GM12878 (cell line): ENCODE measurements at regions not wholly inside any gene's neighbourhood (a gene's known extent, or its start where the extent isn't known, plus 50 kb on each side); places are given as distances from the start of the nearest gene placed in this dataset.

Experiments
- CBFB ChIP-seq: IDR thresholded peaks from 2 replicates; pipeline ENCODE4 v1.6.1; 2016; ENCODE audit warnings: antibody characterized with exemption, low read depth
- EP300 ChIP-seq, 2 experiments: fragments of 150-350 bp in 1 of 2; IDR thresholded peaks; 2 replicates each; pipeline ENCODE4 v1.6.1; 2011 to 2012; ENCODE audit warnings: low read depth in 2 of 2, low read length in 2 of 2, borderline replicate concordance in 1 of 2, improper control_type of control experiment in 1 of 2, inconsistent platforms in 1 of 2; ENCODE audit not compliant: control insufficient read depth in 1 of 2
- KDM1A ChIP-seq: fragments of 200-600 bp; sonication (generic); IDR thresholded peaks from 2 replicates; pipeline ENCODE4 v1.6.1; 2016; ENCODE audit warnings: borderline replicate concordance
- MAX ChIP-seq: IDR thresholded peaks from 2 replicates; pipeline ENCODE4 v1.6.1; 2012; ENCODE audit warnings: low read depth, low read length, improper control_type of control experiment
- MEF2A ChIP-seq: IDR thresholded peaks from 2 replicates; pipeline ENCODE4 v1.6.1; 2011; ENCODE audit warnings: low read depth, mild to moderate bottlenecking, low read length, moderate library complexity; ENCODE audit not compliant: insufficient read depth
- MYC ChIP-seq: IDR thresholded peaks from 2 replicates; pipeline ENCODE4 v1.6.1; 2011; ENCODE audit warnings: mild to moderate bottlenecking, low read length, moderate library complexity, inconsistent platforms; ENCODE audit not compliant: insufficient read depth, insufficient replicate concordance, insufficient read length, severe bottlenecking
- NFIC ChIP-seq: IDR thresholded peaks from 2 replicates; pipeline ENCODE4 v1.6.1; 2012; ENCODE audit warnings: low read depth, mild to moderate bottlenecking, inconsistent platforms, low read length, moderate library complexity
- NFYA ChIP-seq: IDR thresholded peaks from 2 replicates; pipeline ENCODE4 v1.6.1; 2011; ENCODE audit warnings: low read depth, mild to moderate bottlenecking, low read length, improper control_type of control experiment, borderline replicate concordance
- POLR2AphosphoS5 ChIP-seq: IDR thresholded peaks from 2 replicates; pipeline ENCODE4 v1.6.1; 2011; ENCODE audit warnings: mild to moderate bottlenecking, low read length, inconsistent platforms
- SUZ12 ChIP-seq: fragments of 200-600 bp; sonication (generic); IDR thresholded peaks from one replicate; pipeline ENCODE4 v1.6.1; 2018; ENCODE audit warnings: antibody characterized with exemption, mild to moderate bottlenecking; ENCODE audit not compliant: unreplicated experiment
- ZBTB4 ChIP-seq: fragments of 450-650 bp; formaldehyde crosslinking; IDR thresholded peaks from 2 replicates; pipeline ENCODE4 v1.4.0; 2022; ENCODE audit warnings: mild to moderate bottlenecking, moderate library complexity
- ZNF687 ChIP-seq: fragments of 450-650 bp; IDR thresholded peaks from 2 replicates; pipeline ENCODE4 v1.6.1; 2017; ENCODE audit warnings: mild to moderate bottlenecking, moderate library complexity

DNA sequence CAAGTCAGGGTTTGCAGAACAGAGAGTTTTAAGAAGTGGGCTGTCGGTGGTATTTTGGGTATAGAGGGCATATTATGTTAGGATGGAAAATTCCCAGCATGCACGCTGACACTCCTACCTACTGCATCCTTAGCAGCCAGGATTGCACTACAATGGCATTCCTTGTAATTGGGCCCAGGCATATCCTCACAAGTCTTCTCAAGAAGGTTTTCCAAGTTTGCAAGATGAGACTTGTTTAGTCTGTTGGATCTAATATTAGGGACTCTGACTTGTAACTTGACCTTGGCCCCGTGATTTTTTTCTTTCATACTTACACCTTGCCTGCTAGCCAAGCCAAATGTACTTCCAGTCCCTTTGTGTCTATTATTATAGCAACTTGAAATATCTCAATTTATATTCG lies 335.7 kb upstream of the HTR2A start:
- no peak for TF ChIP-seq POLR2AphosphoS5
- TF ChIP-seq ZNF687 = no peak
- no peak for TF ChIP-seq EP300 (IDR thresholded peaks at IDR 0.05; ENCODE audit: borderline replicate concordance in 1 of 2, control insufficient read depth in 1 of 2, low read depth in 2 of 2, low read length in 2 of 2)
- no peak for TF ChIP-seq KDM1A
- TF ChIP-seq MAX = no peak
- no peak for TF ChIP-seq MYC
- no peak for TF ChIP-seq NFYA
- no peak for TF ChIP-seq NFIC
- TF ChIP-seq MEF2A = no peak
- no peak for TF ChIP-seq CBFB
- TF ChIP-seq SUZ12 = no peak
- TF ChIP-seq ZBTB4 = no peak
